ENCODE measurements at regions not wholly inside any gene's neighbourhood (a gene's known extent, or its start where the extent isn't known, plus 50 kb on each side); places are given as distances from the start of the nearest gene placed in this dataset.

DNA sequence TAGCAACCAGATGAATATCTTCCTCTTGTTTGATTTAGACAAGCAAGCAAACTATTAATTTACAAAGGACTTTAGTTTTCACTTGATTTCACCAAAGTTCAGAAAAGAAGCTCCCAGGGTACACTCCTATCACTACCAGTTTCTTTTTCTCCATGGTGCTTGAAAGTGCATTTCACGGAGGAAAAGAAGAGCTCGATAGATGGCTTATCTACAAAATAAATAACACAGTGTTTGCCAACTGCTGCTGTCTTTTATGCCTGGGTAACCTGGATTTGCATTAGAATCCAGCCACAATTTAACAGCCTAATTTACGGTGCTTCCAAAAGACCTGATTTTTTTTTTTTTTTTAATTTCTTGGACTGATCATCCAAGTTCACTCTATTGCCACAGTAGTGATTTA is 275.7 kb downstream of the GPR37 start:
- Mint-ChIP-seq H3K4me3 (no peak overlapping the region), H3K27me3 (ENCODE audit: low read depth) (no peaks in the 10 kb centered on the region), H3K36me3 (no peaks in the 10 kb centered on the region), H3K4me1 (peaks cover 18% of the 10 kb centered on the region), H3K27ac (no peak overlapping the region), H3K9me3 (no peaks in the 10 kb centered on the region)
- TF ChIP-seq EMX1 (CRISPR knock-in tag; IDR thresholded peaks at IDR 0.05) (no peak), NR2C2 (CRISPR knock-in tag; IDR thresholded peaks at IDR 0.05) (no peak), FOXK1 (CRISPR knock-in tag; IDR thresholded peaks at IDR 0.05) (no peak), SOX15 (CRISPR knock-in tag; IDR thresholded peaks at IDR 0.05) (no peak), NFYB (CRISPR knock-in tag; conservative IDR thresholded peaks at IDR 0.05; ENCODE audit: low read depth) (no peak), ESRRA (CRISPR knock-in tag; IDR thresholded peaks at IDR 0.05; ENCODE audit: borderline replicate concordance) (no peak), ETV6 (CRISPR knock-in tag; IDR thresholded peaks at IDR 0.05) (no peak), KAT7 (CRISPR knock-in tag; IDR thresholded peaks at IDR 0.05; ENCODE audit: borderline replicate concordance) (no peak), PRRX2 (CRISPR knock-in tag; IDR thresholded peaks at IDR 0.05) (no peak)
- TF ChIP-seq, protein P1, sequence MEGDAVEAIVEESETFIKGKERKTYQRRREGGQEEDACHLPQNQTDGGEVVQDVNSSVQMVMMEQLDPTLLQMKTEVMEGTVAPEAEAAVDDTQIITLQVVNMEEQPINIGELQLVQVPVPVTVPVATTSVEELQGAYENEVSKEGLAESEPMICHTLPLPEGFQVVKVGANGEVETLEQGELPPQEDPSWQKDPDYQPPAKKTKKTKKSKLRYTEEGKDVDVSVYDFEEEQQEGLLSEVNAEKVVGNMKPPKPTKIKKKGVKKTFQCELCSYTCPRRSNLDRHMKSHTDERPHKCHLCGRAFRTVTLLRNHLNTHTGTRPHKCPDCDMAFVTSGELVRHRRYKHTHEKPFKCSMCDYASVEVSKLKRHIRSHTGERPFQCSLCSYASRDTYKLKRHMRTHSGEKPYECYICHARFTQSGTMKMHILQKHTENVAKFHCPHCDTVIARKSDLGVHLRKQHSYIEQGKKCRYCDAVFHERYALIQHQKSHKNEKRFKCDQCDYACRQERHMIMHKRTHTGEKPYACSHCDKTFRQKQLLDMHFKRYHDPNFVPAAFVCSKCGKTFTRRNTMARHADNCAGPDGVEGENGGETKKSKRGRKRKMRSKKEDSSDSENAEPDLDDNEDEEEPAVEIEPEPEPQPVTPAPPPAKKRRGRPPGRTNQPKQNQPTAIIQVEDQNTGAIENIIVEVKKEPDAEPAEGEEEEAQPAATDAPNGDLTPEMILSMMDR (IDR thresholded peaks at IDR 0.05) = no peak
- TF ChIP-seq, protein P2, sequence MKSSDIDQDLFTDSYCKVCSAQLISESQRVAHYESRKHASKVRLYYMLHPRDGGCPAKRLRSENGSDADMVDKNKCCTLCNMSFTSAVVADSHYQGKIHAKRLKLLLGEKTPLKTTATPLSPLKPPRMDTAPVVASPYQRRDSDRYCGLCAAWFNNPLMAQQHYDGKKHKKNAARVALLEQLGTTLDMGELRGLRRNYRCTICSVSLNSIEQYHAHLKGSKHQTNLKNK (CRISPR knock-in tag; IDR thresholded peaks at IDR 0.05) = no peak
- TF ChIP-seq, protein P3, sequence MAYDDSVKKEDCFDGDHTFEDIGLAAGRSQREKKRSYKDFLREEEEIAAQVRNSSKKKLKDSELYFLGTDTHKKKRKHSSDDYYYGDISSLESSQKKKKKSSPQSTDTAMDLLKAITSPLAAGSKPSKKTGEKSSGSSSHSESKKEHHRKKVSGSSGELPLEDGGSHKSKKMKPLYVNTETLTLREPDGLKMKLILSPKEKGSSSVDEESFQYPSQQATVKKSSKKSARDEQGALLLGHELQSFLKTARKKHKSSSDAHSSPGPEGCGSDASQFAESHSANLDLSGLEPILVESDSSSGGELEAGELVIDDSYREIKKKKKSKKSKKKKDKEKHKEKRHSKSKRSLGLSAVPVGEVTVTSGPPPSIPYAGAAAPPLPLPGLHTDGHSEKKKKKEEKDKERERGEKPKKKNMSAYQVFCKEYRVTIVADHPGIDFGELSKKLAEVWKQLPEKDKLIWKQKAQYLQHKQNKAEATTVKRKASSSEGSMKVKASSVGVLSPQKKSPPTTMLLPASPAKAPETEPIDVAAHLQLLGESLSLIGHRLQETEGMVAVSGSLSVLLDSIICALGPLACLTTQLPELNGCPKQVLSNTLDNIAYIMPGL (CRISPR knock-in tag; IDR thresholded peaks at IDR 0.05) = no peak
- TF ChIP-seq, protein P4, sequence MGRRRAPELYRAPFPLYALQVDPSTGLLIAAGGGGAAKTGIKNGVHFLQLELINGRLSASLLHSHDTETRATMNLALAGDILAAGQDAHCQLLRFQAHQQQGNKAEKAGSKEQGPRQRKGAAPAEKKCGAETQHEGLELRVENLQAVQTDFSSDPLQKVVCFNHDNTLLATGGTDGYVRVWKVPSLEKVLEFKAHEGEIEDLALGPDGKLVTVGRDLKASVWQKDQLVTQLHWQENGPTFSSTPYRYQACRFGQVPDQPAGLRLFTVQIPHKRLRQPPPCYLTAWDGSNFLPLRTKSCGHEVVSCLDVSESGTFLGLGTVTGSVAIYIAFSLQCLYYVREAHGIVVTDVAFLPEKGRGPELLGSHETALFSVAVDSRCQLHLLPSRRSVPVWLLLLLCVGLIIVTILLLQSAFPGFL (CRISPR knock-in tag; IDR thresholded peaks at IDR 0.05; ENCODE audit: borderline replicate concordance) = no peak
- TF ChIP-seq, protein P5, sequence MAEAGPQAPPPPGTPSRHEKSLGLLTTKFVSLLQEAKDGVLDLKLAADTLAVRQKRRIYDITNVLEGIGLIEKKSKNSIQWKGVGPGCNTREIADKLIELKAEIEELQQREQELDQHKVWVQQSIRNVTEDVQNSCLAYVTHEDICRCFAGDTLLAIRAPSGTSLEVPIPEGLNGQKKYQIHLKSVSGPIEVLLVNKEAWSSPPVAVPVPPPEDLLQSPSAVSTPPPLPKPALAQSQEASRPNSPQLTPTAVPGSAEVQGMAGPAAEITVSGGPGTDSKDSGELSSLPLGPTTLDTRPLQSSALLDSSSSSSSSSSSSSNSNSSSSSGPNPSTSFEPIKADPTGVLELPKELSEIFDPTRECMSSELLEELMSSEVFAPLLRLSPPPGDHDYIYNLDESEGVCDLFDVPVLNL (CRISPR knock-in tag; IDR thresholded peaks at IDR 0.05; ENCODE audit: borderline replicate concordance, low read depth) = no peak
- TF ChIP-seq, protein P6, sequence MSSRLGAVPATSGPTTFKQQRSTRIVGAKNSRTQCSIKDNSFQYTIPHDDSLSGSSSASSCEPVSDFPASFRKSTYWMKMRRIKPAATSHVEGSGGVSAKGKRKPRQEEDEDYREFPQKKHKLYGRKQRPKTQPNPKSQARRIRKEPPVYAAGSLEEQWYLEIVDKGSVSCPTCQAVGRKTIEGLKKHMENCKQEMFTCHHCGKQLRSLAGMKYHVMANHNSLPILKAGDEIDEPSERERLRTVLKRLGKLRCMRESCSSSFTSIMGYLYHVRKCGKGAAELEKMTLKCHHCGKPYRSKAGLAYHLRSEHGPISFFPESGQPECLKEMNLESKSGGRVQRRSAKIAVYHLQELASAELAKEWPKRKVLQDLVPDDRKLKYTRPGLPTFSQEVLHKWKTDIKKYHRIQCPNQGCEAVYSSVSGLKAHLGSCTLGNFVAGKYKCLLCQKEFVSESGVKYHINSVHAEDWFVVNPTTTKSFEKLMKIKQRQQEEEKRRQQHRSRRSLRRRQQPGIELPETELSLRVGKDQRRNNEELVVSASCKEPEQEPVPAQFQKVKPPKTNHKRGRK (CRISPR knock-in tag; IDR thresholded peaks at IDR 0.05; ENCODE audit: borderline replicate concordance) = no peak
- DNase-seq (ENCODE audit: low spot score) (no peak), ATAC-seq (peak; percentile 47)
- CTCF ChIA-PET = no interaction called here
- POLR2A ChIA-PET = interaction anchor here (0.7 kb wide), 1 partner anchor 1969 kb away, joined by 5 read pairs; no protein-coding TSS in a partner anchor

DNA sequence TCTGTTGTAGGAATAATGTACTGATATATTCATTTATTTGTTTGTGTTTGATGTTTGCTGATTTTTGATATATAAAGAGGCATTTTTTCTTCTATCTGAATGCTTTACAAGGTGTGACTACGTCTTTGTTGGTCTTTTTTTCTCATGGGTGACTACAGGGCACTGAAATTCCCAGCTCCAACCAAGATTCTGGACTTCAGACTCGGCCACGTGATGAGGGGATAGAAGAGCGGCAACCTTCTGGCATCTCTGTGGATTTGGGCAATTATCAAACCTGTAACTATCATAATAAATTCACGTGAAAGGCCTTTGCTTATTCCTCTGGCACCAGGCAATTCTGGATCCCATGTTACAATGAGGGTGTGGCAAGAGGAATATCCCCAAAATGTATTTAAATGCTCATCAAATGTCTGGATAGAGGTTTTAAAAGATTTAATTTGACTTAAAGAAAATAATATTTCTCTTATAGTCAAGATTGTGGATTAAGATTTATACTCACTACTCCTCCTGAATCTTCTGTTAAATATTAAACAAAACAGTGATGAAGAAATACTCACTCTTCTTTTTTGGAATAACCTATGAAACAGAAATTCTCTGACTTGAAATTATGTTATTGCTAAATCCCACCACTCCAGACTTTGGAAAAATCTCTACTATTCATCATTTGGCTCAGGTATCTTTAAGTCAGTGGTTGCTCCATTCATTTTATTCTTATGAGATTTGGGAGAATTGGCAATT is 276.3 kb downstream of the GPR37 start:
- TF ChIP-seq PRRX2 (CRISPR knock-in tag; IDR thresholded peaks at IDR 0.05) (no peak), MXD4 (CRISPR knock-in tag; IDR thresholded peaks at IDR 0.05; ENCODE audit: borderline replicate concordance) (no peak)
- ChIA-PET CTCF (no interaction called here), POLR2A (interaction anchor here (0.7 kb wide), 1 partner anchor 1970 kb away, joined by 5 read pairs; no protein-coding TSS in a partner anchor)
- Mint-ChIP-seq H3K4me1 (peaks cover 18% of the 10 kb centered on the region), H3K27me3 (ENCODE audit: low read depth) (no peaks in the 10 kb centered on the region), H3K4me3 (no peak overlapping the region), H3K9me3 (no peaks in the 10 kb centered on the region), H3K27ac (no peak overlapping the region), H3K36me3 (no peaks in the 10 kb centered on the region)
- DNase-seq (ENCODE audit: low spot score) (no peak), ATAC-seq (no peak)

Data from WTC11 (cell line).